ENCODE measurements at regions not wholly inside any gene's neighbourhood (a gene's known extent, or its start where the extent isn't known, plus 50 kb on each side); places are given as distances from the start of the nearest gene placed in this dataset.

- H3K4me1 ChIP-seq (ENCODE audit: control insufficient read depth, insufficient read depth, low read length), result no peaks in the 10 kb centered on the region
- BruUV-seq (replicated peaks), result no TSS peak
- no CpG with 5 or more reads among the region's 1 CpG for WGBS, 2 experiments (ENCODE audit: extremely low coverage in 2 of 2, insufficient read length in 1 of 2)
- no peak overlapping the region for H2AK5ac ChIP-seq (ENCODE audit: low read depth, low read length)
- no peak overlapping the region for H2AK9ac ChIP-seq (replicated peaks; ENCODE audit: low read depth, low read length, poor library complexity)
- peaks cover 5% of the 10 kb centered on the region; the same call in 1 of the 2 replicates for H3K27me3 ChIP-seq (ENCODE audit: control insufficient read depth, insufficient read depth, low read length)
- no peak overlapping the region for H2BK15ac ChIP-seq (ENCODE audit: low read depth, low read length)
- no peak for ATAC-seq (ENCODE audit: low read depth)
- H3K9me3 ChIP-seq (ENCODE audit: control insufficient read depth, insufficient read depth, low read length), result no peaks in the 10 kb centered on the region
- no peak overlapping the region for H3K14ac ChIP-seq (replicated peaks; ENCODE audit: low read depth, low read length)
- H2AFZ ChIP-seq (replicated peaks; ENCODE audit: low read length, poor library complexity), result no peak overlapping the region
- no peaks in the 10 kb centered on the region for H4K20me1 ChIP-seq (ENCODE audit: insufficient read depth, low read length)
- TF ChIP-seq CHD1 (IDR thresholded peaks at IDR 0.05; ENCODE audit: low read depth, low read length), result no peak
- TF ChIP-seq ELK1 (IDR thresholded peaks at IDR 0.05; ENCODE audit: borderline replicate concordance, low read depth, low read length), result no peak
- no peak for TF ChIP-seq RCOR1 (IDR thresholded peaks at IDR 0.05; ENCODE audit: insufficient replicate concordance, low read length)
- TF ChIP-seq CEBPB (IDR thresholded peaks at IDR 0.05; ENCODE audit: low read depth, low read length), result no peak
- TF ChIP-seq POLR2A (IDR thresholded peaks at IDR 0.05; ENCODE audit: low read depth, low read length), result no peak
- no peak for TF ChIP-seq BHLHE40 (IDR thresholded peaks at IDR 0.05; ENCODE audit: low read depth, low read length)
- TF ChIP-seq MAZ (IDR thresholded peaks at IDR 0.05; ENCODE audit: borderline replicate concordance, low read depth, low read length), result no peak
- dilution Hi-C loops (cut with HindIII; ENCODE audit: low sequenced_read_pairs, unreplicated experiment), result no loop called here
- H3K36me3 ChIP-seq (ENCODE audit: control insufficient read depth, insufficient read depth, low read length), result no peaks in the 10 kb centered on the region
- ChIA-PET POLR2A (ENCODE audit: unreplicated experiment) (no interaction called here), CTCF (no interaction called here)
- H3K9me1 ChIP-seq (ENCODE audit: insufficient read depth, low read length), result no peaks in the 10 kb centered on the region
- intact Hi-C loops (cut with micrococcal nuclease), result loop anchor here (5.0 kb wide), 1 partner anchor 44 kb away; no protein-coding TSS in a partner anchor
- in situ Hi-C loops (cut with MboI; ENCODE audit: low sequenced_read_pairs), result no loop called here
- H2BK120ac ChIP-seq (ENCODE audit: low read depth, low read length), result no peak overlapping the region
- H4K91ac ChIP-seq (ENCODE audit: insufficient read depth, low read depth, low read length), result no peak overlapping the region
- no peak overlapping the region for H3K27ac ChIP-seq (ENCODE audit: insufficient read depth, low read length)
- H4K8ac ChIP-seq (ENCODE audit: low read depth in 2 of 2, low read length in 2 of 2), result no peak overlapping the region
- H3K56ac ChIP-seq (ENCODE audit: extremely low read depth, insufficient read depth, low read length), result no peak overlapping the region
- no peak overlapping the region for H3K23ac ChIP-seq (ENCODE audit: low read depth, low read length)
- no peak overlapping the region for H3K4me3 ChIP-seq (ENCODE audit: insufficient read depth, low read depth, low read length)
- no peak overlapping the region for H2BK20ac ChIP-seq (ENCODE audit: low read depth, low read length)
- no peak overlapping the region for H3K18ac ChIP-seq (ENCODE audit: low read depth, low read length)
- no peak overlapping the region for H4K5ac ChIP-seq (ENCODE audit: low read depth, low read length)
- no peak for DNase-seq
- no peak overlapping the region for H3K9ac ChIP-seq (ENCODE audit: low read depth, low read length)
- H3K4me2 ChIP-seq (ENCODE audit: low read depth, low read length), result no peak overlapping the region
- no peak overlapping the region for H2BK5ac ChIP-seq (ENCODE audit: low read depth, low read length, poor library complexity, severe bottlenecking)
- no peaks in the 10 kb centered on the region for H3K79me1 ChIP-seq (ENCODE audit: low read depth in 1 of 2, low read length in 2 of 2)
- no peak overlapping the region for H3K4ac ChIP-seq (ENCODE audit: low read depth, low read length)
Observed at GRCh38 chr14:30796707-30797106, 77.7 kb upstream of the COCH start.

Measured in IMR-90 (cell line).